ENCODE measurements at regions not wholly inside any gene's neighbourhood (a gene's known extent, or its start where the extent isn't known, plus 50 kb on each side); places are given as distances from the start of the nearest gene placed in this dataset.

GRCh38 chr5:123746683-123747360 is 234.8 kb downstream of the CSNK1G3 start:
- no peak for DNase-seq (ENCODE audit: low spot score)
- POLR2A ChIA-PET (ENCODE audit: low non-redundant PET), result no interaction called here
- Histone ChIP-seq H3K27me3 (replicated peaks; ENCODE audit: insufficient read depth, low read depth, low read length, poor library complexity) (no peaks in the 10 kb centered on the region), H3K36me3 (ENCODE audit: insufficient read depth, low read length, poor library complexity, severe bottlenecking) (no peaks in the 10 kb centered on the region), H3K4me1 (ENCODE audit: insufficient read depth, low read length, poor library complexity, severe bottlenecking) (no peaks in the 10 kb centered on the region), H3K9me3 (ENCODE audit: low read depth, low read length, poor library complexity, severe bottlenecking) (no peaks in the 10 kb centered on the region), H3K27ac (ENCODE audit: low read depth, low read length, poor library complexity, severe bottlenecking) (no peak overlapping the region), H3K4me3 (ENCODE audit: low read depth, low read length, poor library complexity, severe bottlenecking) (no peak overlapping the region)
- BruUV-seq (replicated peaks), result no TSS peak
- CTCF ChIA-PET, result no interaction called here
- TF ChIP-seq, protein P1, sequence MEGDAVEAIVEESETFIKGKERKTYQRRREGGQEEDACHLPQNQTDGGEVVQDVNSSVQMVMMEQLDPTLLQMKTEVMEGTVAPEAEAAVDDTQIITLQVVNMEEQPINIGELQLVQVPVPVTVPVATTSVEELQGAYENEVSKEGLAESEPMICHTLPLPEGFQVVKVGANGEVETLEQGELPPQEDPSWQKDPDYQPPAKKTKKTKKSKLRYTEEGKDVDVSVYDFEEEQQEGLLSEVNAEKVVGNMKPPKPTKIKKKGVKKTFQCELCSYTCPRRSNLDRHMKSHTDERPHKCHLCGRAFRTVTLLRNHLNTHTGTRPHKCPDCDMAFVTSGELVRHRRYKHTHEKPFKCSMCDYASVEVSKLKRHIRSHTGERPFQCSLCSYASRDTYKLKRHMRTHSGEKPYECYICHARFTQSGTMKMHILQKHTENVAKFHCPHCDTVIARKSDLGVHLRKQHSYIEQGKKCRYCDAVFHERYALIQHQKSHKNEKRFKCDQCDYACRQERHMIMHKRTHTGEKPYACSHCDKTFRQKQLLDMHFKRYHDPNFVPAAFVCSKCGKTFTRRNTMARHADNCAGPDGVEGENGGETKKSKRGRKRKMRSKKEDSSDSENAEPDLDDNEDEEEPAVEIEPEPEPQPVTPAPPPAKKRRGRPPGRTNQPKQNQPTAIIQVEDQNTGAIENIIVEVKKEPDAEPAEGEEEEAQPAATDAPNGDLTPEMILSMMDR (conservative IDR thresholded peaks at IDR 0.05; ENCODE audit: low read depth, low read length), result no peak
- no peak for TF ChIP-seq EZH2 (IDR thresholded peaks at IDR 0.05; ENCODE audit: borderline replicate concordance, low read depth, low read length, poor library complexity, severe bottlenecking)
- intact Hi-C loops (cut with micrococcal nuclease; ENCODE audit: unreplicated experiment), result no loop called here

DNA sequence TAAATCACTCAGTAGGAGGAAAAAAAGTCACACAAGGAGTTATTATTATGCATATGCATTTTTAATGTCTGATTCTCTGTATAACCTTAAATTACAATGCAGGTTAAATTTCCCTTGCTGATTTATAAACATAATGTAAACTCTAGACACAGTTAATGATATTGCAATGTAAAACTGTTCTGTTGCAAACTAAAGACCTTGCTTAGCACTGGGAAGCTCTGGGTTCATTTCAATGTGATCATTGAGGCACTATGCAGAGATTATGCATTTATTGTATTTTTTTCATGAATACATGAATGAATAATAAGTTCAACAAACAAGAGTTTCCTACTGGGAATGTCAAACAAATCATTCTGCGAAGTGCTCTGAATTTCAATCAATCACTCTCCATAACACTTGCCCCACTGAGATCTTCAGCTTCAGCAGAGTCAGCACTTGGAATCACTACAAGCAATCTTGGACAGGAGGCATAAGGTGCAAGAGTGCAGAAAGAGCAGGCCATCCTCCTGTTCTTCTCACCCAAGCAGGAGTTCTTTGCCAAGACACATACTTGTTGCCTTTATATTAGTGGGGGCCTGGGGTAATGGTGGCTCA is 232.1 kb downstream of the CSNK1G3 start:
- CTCF ChIA-PET, result no interaction called here
- intact Hi-C loops (cut with micrococcal nuclease; ENCODE audit: unreplicated experiment), result no loop called here
- POLR2A ChIA-PET (ENCODE audit: low non-redundant PET), result no interaction called here

DNA sequence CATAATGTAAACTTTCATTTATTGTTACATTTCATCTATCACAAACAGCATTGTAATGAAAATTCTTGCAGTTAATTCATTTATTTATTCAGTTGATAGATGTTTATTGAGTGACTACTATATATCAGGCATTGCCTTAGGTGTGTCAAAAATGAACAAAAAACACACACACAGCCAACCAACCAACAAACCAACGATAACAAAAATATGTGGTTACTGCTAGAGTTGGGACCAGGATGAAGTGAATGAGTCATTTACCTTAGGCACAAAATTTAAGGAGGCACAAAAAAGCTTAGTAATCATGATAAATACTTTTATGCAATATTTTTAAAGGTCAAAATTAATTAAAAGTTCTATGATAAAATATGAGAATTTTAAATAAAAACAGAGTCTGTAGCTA is 223.4 kb downstream of the CSNK1G3 start:
- no peak for TF ChIP-seq EZH2 (IDR thresholded peaks at IDR 0.05; ENCODE audit: borderline replicate concordance, low read depth, low read length, poor library complexity, severe bottlenecking)
- TF ChIP-seq, protein P1 (conservative IDR thresholded peaks at IDR 0.05; ENCODE audit: low read depth, low read length), result no peak
- POLR2A ChIA-PET (ENCODE audit: low non-redundant PET), result no interaction called here
- BruUV-seq (replicated peaks), result no TSS peak
- no peak for DNase-seq (ENCODE audit: low spot score)
- H3K4me1 ChIP-seq (ENCODE audit: insufficient read depth, low read length, poor library complexity, severe bottlenecking), result no peaks in the 10 kb centered on the region
- no peaks in the 10 kb centered on the region for H3K27me3 ChIP-seq (replicated peaks; ENCODE audit: insufficient read depth, low read depth, low read length, poor library complexity)
- H3K36me3 ChIP-seq (ENCODE audit: insufficient read depth, low read length, poor library complexity, severe bottlenecking), result no peaks in the 10 kb centered on the region
- no peak overlapping the region for H3K4me3 ChIP-seq (ENCODE audit: low read depth, low read length, poor library complexity, severe bottlenecking)
- no peaks in the 10 kb centered on the region for H3K9me3 ChIP-seq (ENCODE audit: low read depth, low read length, poor library complexity, severe bottlenecking)
- CTCF ChIA-PET, result no interaction called here
- H3K27ac ChIP-seq (ENCODE audit: low read depth, low read length, poor library complexity, severe bottlenecking), result no peak overlapping the region
- intact Hi-C loops (cut with micrococcal nuclease; ENCODE audit: unreplicated experiment), result no loop called here

More for the DNA sequence above, 232.1 kb downstream of the CSNK1G3 start:
- no peak for DNase-seq (ENCODE audit: low spot score)
- no peaks in the 10 kb centered on the region for H3K4me1 ChIP-seq (ENCODE audit: insufficient read depth, low read length, poor library complexity, severe bottlenecking)
- H3K27me3 ChIP-seq (replicated peaks; ENCODE audit: insufficient read depth, low read depth, low read length, poor library complexity), result no peaks in the 10 kb centered on the region
- no peaks in the 10 kb centered on the region for H3K36me3 ChIP-seq (ENCODE audit: insufficient read depth, low read length, poor library complexity, severe bottlenecking)
- TF ChIP-seq EZH2 (IDR thresholded peaks at IDR 0.05; ENCODE audit: borderline replicate concordance, low read depth, low read length, poor library complexity, severe bottlenecking), result no peak
- TF ChIP-seq, protein P1 (conservative IDR thresholded peaks at IDR 0.05; ENCODE audit: low read depth, low read length), result no peak
- H3K4me3 ChIP-seq (ENCODE audit: low read depth, low read length, poor library complexity, severe bottlenecking), result no peak overlapping the region
- no TSS peak for BruUV-seq (replicated peaks)
- no peaks in the 10 kb centered on the region for H3K9me3 ChIP-seq (ENCODE audit: low read depth, low read length, poor library complexity, severe bottlenecking)
- no peak overlapping the region for H3K27ac ChIP-seq (ENCODE audit: low read depth, low read length, poor library complexity, severe bottlenecking)
